CD4-positive, alpha-beta T cell (primary cell): ENCODE measurements at regions not wholly inside any gene's neighbourhood (a gene's known extent, or its start where the extent isn't known, plus 50 kb on each side); places are given as distances from the start of the nearest gene placed in this dataset.

Source experiments
- ATAC-seq: fragments of 200-7000 bp; cut with Tn5 transposase; one replicate; pipeline ENCODE4 v1.10.0; 2022; ENCODE audit warnings: mild to moderate bottlenecking; ENCODE audit not compliant: poor library complexity
- CTCF ChIA-PET: fragments of 350-600 bp; sonication (Branson Sonifier 250); formaldehyde crosslinking; loops from one replicate; lab custom pipeline; 2021; ENCODE audit warnings: antibody characterized with exemption, inconsistent platforms; lab: Charles Lee
- POLR2A ChIA-PET: fragments of 350-600 bp; sonication (Branson Sonifier 250); formaldehyde crosslinking; loops from one replicate; lab custom pipeline; 2021; ENCODE audit warnings: antibody characterized with exemption, inconsistent platforms; lab: Charles Lee
- DNase-seq, 14 experiments: peaks; one replicate each; pipeline ENCODE4 v3.0.0-alpha.2; 2013 to 2020; ENCODE audit warnings: mixed read lengths in 2 of 14
- H3K27ac ChIP-seq, 2 donors: one replicate each; pipeline versions ENCODE4 v1.5.1 to v1.7.0; 2013; ENCODE audit warnings: low read length in 2 of 2, low read depth in 1 of 2, mild to moderate bottlenecking in 1 of 2
- H3K27me3 ChIP-seq, 2 experiments: 1 replicate in 1 of 2; 2 replicates in 1 of 2; pipeline versions ENCODE4 v1.6.1 to v1.7.0; 2013; ENCODE audit warnings: low read length in 2 of 2, control low read depth in 1 of 2, mild to moderate bottlenecking in 1 of 2, moderate library complexity in 1 of 2; ENCODE audit not compliant: insufficient read depth in 2 of 2, control insufficient read depth in 1 of 2
- H3K36me3 ChIP-seq: one replicate; pipeline ENCODE4 v1.6.1; 2013; ENCODE audit warnings: low read length, control low read depth; ENCODE audit not compliant: insufficient read depth
- H3K4me1 ChIP-seq: one replicate; pipeline ENCODE4 v1.6.1; 2013; ENCODE audit warnings: low read length, control low read depth; ENCODE audit not compliant: insufficient read depth
- H3K4me3 ChIP-seq: one replicate; pipeline ENCODE4 v1.5.1; 2013; ENCODE audit warnings: mild to moderate bottlenecking, low read length, moderate library complexity
- H3K9me3 ChIP-seq, 2 experiments: 1 replicate in 1 of 2; 2 replicates in 1 of 2; pipeline versions ENCODE4 v1.6.1 to v1.7.0; 2013; ENCODE audit warnings: low read length in 2 of 2, mild to moderate bottlenecking in 2 of 2, control low read depth in 1 of 2, moderate library complexity in 1 of 2; ENCODE audit not compliant: control insufficient read depth in 1 of 2, insufficient read depth in 1 of 2
- H3K27ac Mint-ChIP-seq: one replicate; pipeline ENCODE4 v1.8.0; 2020; ENCODE audit warnings: mixed read lengths
- H3K27me3 Mint-ChIP-seq: one replicate; pipeline ENCODE4 v1.8.0; 2021; ENCODE audit warnings: mixed read lengths
- H3K36me3 Mint-ChIP-seq: one replicate; pipeline ENCODE4 v1.8.0; 2021; ENCODE audit warnings: low read depth, mixed read lengths
- H3K4me1 Mint-ChIP-seq: one replicate; pipeline ENCODE4 v1.8.0; 2021; ENCODE audit warnings: low read depth, mixed read lengths
- H3K4me3 Mint-ChIP-seq: one replicate; pipeline ENCODE4 v1.8.0; 2020; ENCODE audit warnings: mild to moderate bottlenecking, mixed read lengths
- H3K9me3 Mint-ChIP-seq: one replicate; pipeline ENCODE4 v1.8.0; 2020; ENCODE audit warnings: mixed read lengths
- CTCF ChIP-seq: fragments of 200-600 bp; IDR thresholded peaks from one replicate; pipeline ENCODE4 v1.8.0; 2022; ENCODE audit warnings: antibody characterized with exemption, mild to moderate bottlenecking
- intact Hi-C, 2 experiments: fragments of 100-400 bp; cut with DNase I in 1 of 2; cut with micrococcal nuclease in 1 of 2; formaldehyde crosslinking; loops; one replicate each; pipeline versions ENCODE4 v1.15.1 to v1.9.0; 2023 to 2025; cut with DNase I, micrococcal nuclease

GRCh38 chr1:181413836-181414235 lies 69.5 kb upstream of the CACNA1E start:
- H3K27me3 Mint-ChIP-seq = no peaks in the 10 kb centered on the region
- ChIA-PET POLR2A (no interaction called here), CTCF (no interaction called here)
- H3K4me1 ChIP-seq = no peaks in the 10 kb centered on the region
- no peaks in the 10 kb centered on the region for H3K4me1 Mint-ChIP-seq
- ATAC-seq = no peak
- TF ChIP-seq CTCF = no peak
- H3K9me3 Mint-ChIP-seq = no peaks in the 10 kb centered on the region
- H3K27ac ChIP-seq = no peak overlapping the region
- H3K27ac Mint-ChIP-seq = no peak overlapping the region
- no peak overlapping the region for H3K4me3 ChIP-seq
- no peaks in the 10 kb centered on the region for H3K36me3 ChIP-seq
- no peaks in the 10 kb centered on the region for H3K36me3 Mint-ChIP-seq
- H3K9me3 ChIP-seq = no peaks in the 10 kb centered on the region
- H3K27me3 ChIP-seq = no peaks in the 10 kb centered on the region
- DNase-seq = no peak
- no peak overlapping the region for H3K4me3 Mint-ChIP-seq
- intact Hi-C loops = no loop called here

GRCh38 chr1:181416268-181416860 lies 67.0 kb upstream of the CACNA1E start:
- Mint-ChIP-seq H3K9me3 (no peaks in the 10 kb centered on the region), H3K27ac (no peak overlapping the region), H3K36me3 (no peaks in the 10 kb centered on the region), H3K4me1 (no peaks in the 10 kb centered on the region), H3K4me3 (no peak overlapping the region), H3K27me3 (no peaks in the 10 kb centered on the region)
- DNase-seq = no peak
- no peak overlapping the region for H3K27ac ChIP-seq
- no peak for TF ChIP-seq CTCF
- no peaks in the 10 kb centered on the region for H3K9me3 ChIP-seq
- CTCF ChIA-PET = interaction anchor here (1.1 to 1.2 kb wide), 2 partner anchors 9 to 226 kb away, joined by 3 to 5 read pairs; no protein-coding TSS in a partner anchor
- no peak overlapping the region for H3K4me3 ChIP-seq
- POLR2A ChIA-PET = no interaction called here
- H3K4me1 ChIP-seq = no peaks in the 10 kb centered on the region
- ATAC-seq = no peak
- H3K27me3 ChIP-seq = no peaks in the 10 kb centered on the region
- no peaks in the 10 kb centered on the region for H3K36me3 ChIP-seq
- intact Hi-C loops = no loop called here

- no peaks in the 10 kb centered on the region for H3K4me1 Mint-ChIP-seq
- ChIA-PET CTCF (no interaction called here), POLR2A (interaction anchor here (0.5 to 0.8 kb wide), 2 partner anchors 14 to 220 kb away, joined by 3 to 4 read pairs; no protein-coding TSS in a partner anchor)
- no peak overlapping the region for H3K4me3 Mint-ChIP-seq
- ATAC-seq (no peak), DNase-seq (no peak)
- no peaks in the 10 kb centered on the region for H3K36me3 Mint-ChIP-seq
- Histone ChIP-seq H3K36me3 (no peaks in the 10 kb centered on the region), H3K9me3 (no peaks in the 10 kb centered on the region), H3K4me1 (no peaks in the 10 kb centered on the region), H3K4me3 (no peak overlapping the region), H3K27me3 (no peaks in the 10 kb centered on the region), H3K27ac (no peak overlapping the region)
- intact Hi-C loops = no loop called here
- H3K27ac Mint-ChIP-seq = no peak overlapping the region
- no peaks in the 10 kb centered on the region for H3K9me3 Mint-ChIP-seq
- no peaks in the 10 kb centered on the region for H3K27me3 Mint-ChIP-seq
- no peak for TF ChIP-seq CTCF
These were observed 65.4 kb upstream of the CACNA1E start for GRCh38 chr1:181417915-181418314.
